Skeletal muscle tissue (tissue), 3 donors: ENCODE measurements at regions not wholly inside any gene's neighbourhood (a gene's known extent, or its start where the extent isn't known, plus 50 kb on each side); places are given as distances from the start of the nearest gene placed in this dataset.

ENCODE experiments used
- H3K27ac ChIP-seq: one replicate; pipeline ENCODE4 v1.7.0; 2013; ENCODE audit warnings: mild to moderate bottlenecking, low read depth, low read length, inconsistent platforms
- H3K27me3 ChIP-seq, 3 donors: one replicate each; pipeline ENCODE4 v1.7.0; 2013; ENCODE audit warnings: low read length in 3 of 3; ENCODE audit not compliant: control insufficient read depth in 3 of 3, insufficient read depth in 3 of 3
- H3K36me3 ChIP-seq, 3 donors: one replicate each; pipeline ENCODE4 v1.7.0; 2013; ENCODE audit warnings: low read length in 3 of 3; ENCODE audit not compliant: control insufficient read depth in 3 of 3, insufficient read depth in 3 of 3
- H3K4me1 ChIP-seq, 3 donors: one replicate each; pipeline ENCODE4 v1.7.0; 2013; ENCODE audit warnings: low read length in 3 of 3, mild to moderate bottlenecking in 3 of 3; ENCODE audit not compliant: control insufficient read depth in 3 of 3, insufficient read depth in 3 of 3
- H3K4me3 ChIP-seq, 3 donors: one replicate each; pipeline ENCODE4 v1.7.0; 2013; ENCODE audit warnings: low read length in 3 of 3
- H3K9ac ChIP-seq, 3 donors: one replicate each; pipeline ENCODE4 v1.7.0; 2013; ENCODE audit warnings: low read length in 3 of 3, mild to moderate bottlenecking in 3 of 3, moderate library complexity in 2 of 3, low read depth in 1 of 3
- H3K9me3 ChIP-seq, 3 donors: one replicate each; pipeline ENCODE4 v1.7.0; 2013; ENCODE audit warnings: low read length in 3 of 3; ENCODE audit not compliant: control insufficient read depth in 3 of 3
- donor health status: Osteomylitis.

- Histone ChIP-seq H3K9me3 (no peaks in the 10 kb centered on the region), H3K27me3 (no peaks in the 10 kb centered on the region), H3K36me3 (no peaks in the 10 kb centered on the region), H3K4me1 (no peaks in the 10 kb centered on the region), H3K9ac (no peak overlapping the region), H3K27ac (no peak overlapping the region), H3K4me3 (no peak overlapping the region)
Observed at GRCh38 chr5:67364381-67364970, 167.9 kb upstream of the CD180 start.

GRCh38 chr5:67363963-67364362, 167.4 kb upstream of the CD180 start:
- no peak overlapping the region for H3K4me3 ChIP-seq
- no peaks in the 10 kb centered on the region for H3K9me3 ChIP-seq
- H3K9ac ChIP-seq: no peak overlapping the region
- H3K4me1 ChIP-seq: no peaks in the 10 kb centered on the region
- H3K36me3 ChIP-seq: no peaks in the 10 kb centered on the region
- H3K27me3 ChIP-seq: no peaks in the 10 kb centered on the region
- H3K27ac ChIP-seq: no peak overlapping the region

GRCh38 chr5:67363180-67363709, 166.6 kb upstream of the CD180 start:
- no peak overlapping the region for H3K9ac ChIP-seq
- H3K4me3 ChIP-seq: no peak overlapping the region
- H3K4me1 ChIP-seq: no peaks in the 10 kb centered on the region
- no peaks in the 10 kb centered on the region for H3K9me3 ChIP-seq
- H3K27ac ChIP-seq: no peak overlapping the region
- H3K36me3 ChIP-seq: no peaks in the 10 kb centered on the region
- H3K27me3 ChIP-seq: no peaks in the 10 kb centered on the region

GRCh38 chr5:67361932-67362729, 165.5 kb upstream of the CD180 start:
- Histone ChIP-seq H3K27ac (no peak overlapping the region), H3K4me1 (no peaks in the 10 kb centered on the region), H3K4me3 (no peak overlapping the region), H3K27me3 (no peaks in the 10 kb centered on the region), H3K9me3 (no peaks in the 10 kb centered on the region), H3K36me3 (no peaks in the 10 kb centered on the region), H3K9ac (no peak overlapping the region)

- Histone ChIP-seq H3K9me3 (no peaks in the 10 kb centered on the region), H3K9ac (no peak overlapping the region), H3K36me3 (no peaks in the 10 kb centered on the region), H3K4me3 (no peak overlapping the region), H3K27me3 (no peaks in the 10 kb centered on the region), H3K4me1 (no peaks in the 10 kb centered on the region), H3K27ac (no peak overlapping the region)
Observed at GRCh38 chr5:67360047-67360446, 163.4 kb upstream of the CD180 start.

- no peaks in the 10 kb centered on the region for H3K4me1 ChIP-seq
- no peak overlapping the region for H3K4me3 ChIP-seq
- no peaks in the 10 kb centered on the region for H3K36me3 ChIP-seq
- H3K27me3 ChIP-seq: no peaks in the 10 kb centered on the region
- H3K9ac ChIP-seq: no peak overlapping the region
- H3K27ac ChIP-seq: no peak overlapping the region
- H3K9me3 ChIP-seq: no peaks in the 10 kb centered on the region
Observed at GRCh38 chr5:67358186-67358585, 161.6 kb upstream of the CD180 start.

GRCh38 chr5:67355120-67355713, 158.6 kb upstream of the CD180 start:
- Histone ChIP-seq H3K9ac (no peak overlapping the region), H3K27me3 (no peaks in the 10 kb centered on the region), H3K9me3 (no peaks in the 10 kb centered on the region), H3K36me3 (no peaks in the 10 kb centered on the region), H3K4me1 (no peaks in the 10 kb centered on the region), H3K27ac (no peak overlapping the region), H3K4me3 (no peak overlapping the region)

GRCh38 chr5:67353500-67354450, 157.2 kb upstream of the CD180 start:
- no peak overlapping the region for H3K27ac ChIP-seq
- no peaks in the 10 kb centered on the region for H3K4me1 ChIP-seq
- no peaks in the 10 kb centered on the region for H3K27me3 ChIP-seq
- no peak overlapping the region for H3K9ac ChIP-seq
- H3K36me3 ChIP-seq: no peaks in the 10 kb centered on the region
- no peaks in the 10 kb centered on the region for H3K9me3 ChIP-seq
- H3K4me3 ChIP-seq: no peak overlapping the region

GRCh38 chr5:67350618-67351201, 154.1 kb upstream of the CD180 start:
- no peak overlapping the region for H3K4me3 ChIP-seq
- H3K9ac ChIP-seq: no peak overlapping the region
- H3K4me1 ChIP-seq: no peaks in the 10 kb centered on the region
- H3K27ac ChIP-seq: no peak overlapping the region
- no peaks in the 10 kb centered on the region for H3K9me3 ChIP-seq
- no peaks in the 10 kb centered on the region for H3K36me3 ChIP-seq
- H3K27me3 ChIP-seq: no peaks in the 10 kb centered on the region
